Neutrophil (primary cell): ENCODE measurements at regions not wholly inside any gene's neighbourhood (a gene's known extent, or its start where the extent isn't known, plus 50 kb on each side); places are given as distances from the start of the nearest gene placed in this dataset.

Experiments used
- H3K27ac ChIP-seq: fragments of 200-600 bp; sonication (generic); 2 replicates; pipeline ENCODE4 v1.5.1; 2016; ENCODE audit warnings: mild to moderate bottlenecking, moderate library complexity
- H3K27me3 ChIP-seq: fragments of 200-600 bp; sonication (generic); 2 replicates; pipeline ENCODE4 v1.6.0; 2016; ENCODE audit warnings: mild to moderate bottlenecking
- H3K36me3 ChIP-seq: fragments of 200-600 bp; sonication (generic); 2 replicates; pipeline ENCODE4 v1.5.1; 2017
- H3K4me1 ChIP-seq, 2 experiments: fragments of 200-600 bp in 1 of 2; sonication (generic) in 1 of 2; 1 replicate in 1 of 2; 2 replicates in 1 of 2; pipeline versions ENCODE4 v1.5.1 to v1.6.1; 2013 to 2016; ENCODE audit warnings: low read depth in 1 of 2, low read length in 1 of 2, mild to moderate bottlenecking in 1 of 2, moderate library complexity in 1 of 2; ENCODE audit not compliant: control insufficient read depth in 1 of 2, insufficient read depth in 1 of 2
- H3K4me3 ChIP-seq, 2 experiments: fragments of 200-600 bp in 1 of 2; sonication (generic) in 1 of 2; 1 replicate in 1 of 2; 2 replicates in 1 of 2; pipeline ENCODE4 v1.5.1; 2013 to 2016; ENCODE audit warnings: low read depth in 1 of 2, low read length in 1 of 2, mild to moderate bottlenecking in 1 of 2, moderate library complexity in 1 of 2
- H3K9me3 ChIP-seq: fragments of 200-600 bp; sonication (generic); 2 replicates; pipeline ENCODE4 v1.5.1; 2016
- CTCF ChIP-seq: fragments of 200-600 bp; sonication (generic); IDR thresholded peaks from 2 replicates; pipeline ENCODE4 v1.5.1; 2016; ENCODE audit warnings: antibody characterized with exemption

- Histone ChIP-seq H3K27ac (no peak overlapping the region), H3K4me3 (no peak overlapping the region), H3K27me3 (no peaks in the 10 kb centered on the region), H3K9me3 (no peaks in the 10 kb centered on the region), H3K36me3 (no peaks in the 10 kb centered on the region), H3K4me1 (no peaks in the 10 kb centered on the region)
- TF ChIP-seq CTCF, result no peak
Observed at GRCh38 chr21:16258844-16259611, 529.2 kb downstream of the USP25 start.

GRCh38 chr21:16262091-16262490, 532.3 kb downstream of the USP25 start:
- no peak for TF ChIP-seq CTCF
- Histone ChIP-seq H3K36me3 (no peaks in the 10 kb centered on the region), H3K27ac (no peak overlapping the region), H3K4me3 (no peak overlapping the region), H3K27me3 (no peaks in the 10 kb centered on the region), H3K9me3 (no peaks in the 10 kb centered on the region), H3K4me1 (no peaks in the 10 kb centered on the region)

DNA sequence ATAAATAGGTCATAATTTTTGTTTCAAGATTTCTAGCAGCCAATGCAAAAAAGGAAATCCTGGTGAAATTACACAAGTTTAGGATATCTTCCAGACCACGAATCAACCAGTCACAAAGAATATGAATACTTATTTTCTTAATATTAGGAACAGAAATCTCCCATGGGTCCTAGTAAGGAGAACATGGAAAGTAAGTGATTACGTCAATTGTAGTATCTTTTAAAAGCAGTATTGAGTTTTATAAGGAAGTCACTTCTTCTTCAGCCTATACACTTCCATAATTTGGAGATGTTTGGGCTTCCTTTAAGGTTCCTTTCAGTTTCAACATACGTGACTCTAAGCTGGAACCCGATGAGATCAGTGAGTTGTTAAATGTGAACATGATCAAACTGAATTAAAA, 534.5 kb downstream of the USP25 start:
- no peak overlapping the region for H3K27ac ChIP-seq

GRCh38 chr21:16269476-16269875, 539.7 kb downstream of the USP25 start:
- Histone ChIP-seq H3K36me3 (no peaks in the 10 kb centered on the region), H3K4me3 (no peak overlapping the region), H3K9me3 (no peaks in the 10 kb centered on the region), H3K4me1 (no peaks in the 10 kb centered on the region), H3K27me3 (no peaks in the 10 kb centered on the region), H3K27ac (no peak overlapping the region)
- TF ChIP-seq CTCF, result no peak

More for the DNA sequence above, 534.5 kb downstream of the USP25 start:
- no peaks in the 10 kb centered on the region for H3K9me3 ChIP-seq
- H3K36me3 ChIP-seq, result no peaks in the 10 kb centered on the region
- TF ChIP-seq CTCF, result no peak
- no peaks in the 10 kb centered on the region for H3K4me1 ChIP-seq
- no peak overlapping the region for H3K4me3 ChIP-seq
- H3K27me3 ChIP-seq, result no peaks in the 10 kb centered on the region

DNA sequence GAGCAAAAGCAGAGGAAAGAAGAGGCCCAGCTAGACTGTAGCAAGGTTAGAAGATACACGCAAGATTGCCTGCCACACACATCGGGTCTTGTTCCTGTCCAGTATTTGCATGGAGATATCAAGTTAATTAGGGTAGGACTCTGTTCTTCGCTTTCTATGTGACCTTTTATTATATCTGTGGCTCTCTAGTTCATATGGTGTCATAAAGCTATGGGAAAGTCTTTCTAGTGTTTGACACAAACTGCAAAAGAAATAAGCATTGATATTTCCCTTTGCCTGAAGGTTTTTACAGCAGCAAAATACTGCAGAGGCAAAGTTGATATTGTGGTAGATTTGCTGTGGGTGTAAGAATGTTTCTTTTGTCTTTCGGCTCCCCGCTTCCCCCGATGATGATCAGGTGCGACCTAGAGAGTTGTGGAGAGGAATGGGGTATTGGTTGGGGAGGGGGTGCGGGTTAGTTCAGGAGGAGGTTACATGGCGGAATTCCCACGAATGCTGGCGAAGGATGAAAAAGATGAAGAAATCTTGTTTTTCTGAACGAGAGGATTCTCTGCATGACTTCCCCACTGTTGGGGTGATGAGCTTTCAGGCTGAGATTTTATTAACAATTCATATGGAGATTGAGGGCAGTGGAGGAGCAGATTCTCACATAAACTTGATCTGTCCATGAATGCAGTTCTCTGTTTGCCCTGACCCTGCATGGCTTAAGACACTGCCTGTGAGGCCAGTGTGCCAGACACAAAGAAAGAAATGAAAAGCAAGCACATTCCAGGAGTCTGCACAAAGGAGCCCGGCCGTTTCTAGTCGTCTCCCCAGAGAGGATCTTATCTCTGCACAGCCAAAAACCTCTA, 550.2 kb downstream of the USP25 start:
- Histone ChIP-seq H3K9me3 (no peaks in the 10 kb centered on the region), H3K27ac (no peak overlapping the region), H3K4me1 (no peaks in the 10 kb centered on the region), H3K36me3 (no peaks in the 10 kb centered on the region), H3K4me3 (no peak overlapping the region), H3K27me3 (no peaks in the 10 kb centered on the region)
- no peak for TF ChIP-seq CTCF
